ENCODE measurements at regions not wholly inside any gene's neighbourhood (a gene's known extent, or its start where the extent isn't known, plus 50 kb on each side); places are given as distances from the start of the nearest gene placed in this dataset.

- TF ChIP-seq EP300 (IDR thresholded peaks at IDR 0.05; ENCODE audit: low read length) = no peak
- no peak for TF ChIP-seq ATF3 (IDR thresholded peaks at IDR 0.05)
- TF ChIP-seq ATF3 (CRISPR knock-in tag; conservative IDR thresholded peaks at IDR 0.05) = no peak
- TF ChIP-seq POLR2AphosphoS5 (IDR thresholded peaks at IDR 0.05; ENCODE audit: control insufficient read depth, insufficient read depth, low read depth, low read length) = no peak
- no peak for TF ChIP-seq COPS2 (conservative IDR thresholded peaks at IDR 0.05)
- no peak for TF ChIP-seq CTCF (IDR thresholded peaks at IDR 0.05 in 2 of 3, conservative IDR thresholded peaks at IDR 0.05 in 1 of 3; ENCODE audit: insufficient read depth in 2 of 3, low read depth in 1 of 3, low read length in 3 of 3)
- no peak for TF ChIP-seq ARID3A (IDR thresholded peaks at IDR 0.05; ENCODE audit: borderline replicate concordance, low read depth, low read length)
- TF ChIP-seq JUND (IDR thresholded peaks at IDR 0.05; ENCODE audit: borderline replicate concordance, low read depth, low read length) = no peak
- no peak for TF ChIP-seq JUND (tag; IDR thresholded peaks at IDR 0.05; ENCODE audit: borderline replicate concordance, low read depth, low read length)
- TF ChIP-seq NCOA1 (IDR thresholded peaks at IDR 0.05; ENCODE audit: low read depth) = no peak
- TF ChIP-seq NONO (IDR thresholded peaks at IDR 0.05; ENCODE audit: low read depth in 2 of 2, low read length in 1 of 2) = no peak
- no peak for TF ChIP-seq CHD1 (IDR thresholded peaks at IDR 0.05; ENCODE audit: low read length)
- no peak for TF ChIP-seq FOS (IDR thresholded peaks at IDR 0.05; ENCODE audit: extremely low read depth, insufficient read length)
- no peak for TF ChIP-seq RAD21 (CRISPR knock-in tag; conservative IDR thresholded peaks at IDR 0.05 in 1 of 2, IDR thresholded peaks at IDR 0.05 in 1 of 2)
Observed at GRCh38 chr2:71932780-71933466, 214.7 kb downstream of the CYP26B1 start.

Measured in K562 (cell line).